ENCODE measurements at regions not wholly inside any gene's neighbourhood (a gene's known extent, or its start where the extent isn't known, plus 50 kb on each side); places are given as distances from the start of the nearest gene placed in this dataset.

GRCh38 chrX:22343192-22343591 is 70.5 kb downstream of the CBLL2 start:
- no peak for DNase-seq (ENCODE audit: low spot score, unreplicated experiment)
- Mint-ChIP-seq H3K9me3 (ENCODE audit: low read depth) (peaks cover 5% of the 10 kb centered on the region), H3K4me3 (ENCODE audit: low read depth) (no peak overlapping the region), H3K27me3 (no peaks in the 10 kb centered on the region), H3K27ac (no peak overlapping the region), H3K36me3 (ENCODE audit: insufficient read depth) (no peaks in the 10 kb centered on the region), H3K4me1 (ENCODE audit: low read depth) (peaks cover 6% of the 10 kb centered on the region)
- no peak for TF ChIP-seq CTCF (IDR thresholded peaks at IDR 0.05; ENCODE audit: unreplicated experiment)

- H3K4me1 Mint-ChIP-seq (ENCODE audit: low read depth): no peaks in the 10 kb centered on the region
These were observed 73.2 kb downstream of the CBLL2 start for GRCh38 chrX:22345884-22346283.

GRCh38 chrX:22347491-22347890 is 74.8 kb downstream of the CBLL2 start:
- no peak for TF ChIP-seq CTCF (IDR thresholded peaks at IDR 0.05; ENCODE audit: unreplicated experiment)

More at GRCh38 chrX:22345884-22346283, 73.2 kb downstream of the CBLL2 start:
- no peaks in the 10 kb centered on the region for H3K27me3 Mint-ChIP-seq
- H3K27ac Mint-ChIP-seq: no peak overlapping the region
- DNase-seq (ENCODE audit: low spot score, unreplicated experiment): no peak
- H3K9me3 Mint-ChIP-seq (ENCODE audit: low read depth): no peaks in the 10 kb centered on the region
- H3K4me3 Mint-ChIP-seq (ENCODE audit: low read depth): no peak overlapping the region
- TF ChIP-seq CTCF (IDR thresholded peaks at IDR 0.05; ENCODE audit: unreplicated experiment): no peak
- H3K36me3 Mint-ChIP-seq (ENCODE audit: insufficient read depth): no peaks in the 10 kb centered on the region

GRCh38 chrX:22349116-22349515 is 76.4 kb downstream of the CBLL2 start:
- TF ChIP-seq CTCF (IDR thresholded peaks at IDR 0.05; ENCODE audit: unreplicated experiment): no peak
- Mint-ChIP-seq H3K27ac (no peak overlapping the region), H3K9me3 (ENCODE audit: low read depth) (no peaks in the 10 kb centered on the region), H3K27me3 (no peaks in the 10 kb centered on the region), H3K4me1 (ENCODE audit: low read depth) (peaks cover 1% of the 10 kb centered on the region), H3K4me3 (ENCODE audit: low read depth) (no peak overlapping the region), H3K36me3 (ENCODE audit: insufficient read depth) (no peaks in the 10 kb centered on the region)
- DNase-seq (ENCODE audit: low spot score, unreplicated experiment): no peak

More at GRCh38 chrX:22347491-22347890, 74.8 kb downstream of the CBLL2 start:
- H3K4me3 Mint-ChIP-seq (ENCODE audit: low read depth): no peak overlapping the region
- H3K9me3 Mint-ChIP-seq (ENCODE audit: low read depth): no peaks in the 10 kb centered on the region
- no peaks in the 10 kb centered on the region for H3K4me1 Mint-ChIP-seq (ENCODE audit: low read depth)
- no peaks in the 10 kb centered on the region for H3K27me3 Mint-ChIP-seq
- no peaks in the 10 kb centered on the region for H3K36me3 Mint-ChIP-seq (ENCODE audit: insufficient read depth)
- DNase-seq (ENCODE audit: low spot score, unreplicated experiment): no peak
- H3K27ac Mint-ChIP-seq: no peak overlapping the region

GRCh38 chrX:22351076-22351475 is 78.4 kb downstream of the CBLL2 start:
- Mint-ChIP-seq H3K27ac (no peak overlapping the region), H3K4me3 (ENCODE audit: low read depth) (no peak overlapping the region), H3K9me3 (ENCODE audit: low read depth) (no peaks in the 10 kb centered on the region), H3K27me3 (no peaks in the 10 kb centered on the region), H3K36me3 (ENCODE audit: insufficient read depth) (no peaks in the 10 kb centered on the region), H3K4me1 (ENCODE audit: low read depth) (peaks cover 1% of the 10 kb centered on the region)
- no peak for TF ChIP-seq CTCF (IDR thresholded peaks at IDR 0.05; ENCODE audit: unreplicated experiment)
- no peak for DNase-seq (ENCODE audit: low spot score, unreplicated experiment)

Data from progenitor cell of endocrine pancreas (in vitro differentiated cells).